Stimulated activated CD8-positive, alpha-beta memory T cell treated with anti-CD3 and anti-CD28 coated beads, Interleukin-4, amount 100 ng/mL, for 1 hour (primary cell): ENCODE measurements at regions not wholly inside any gene's neighbourhood (a gene's known extent, or its start where the extent isn't known, plus 50 kb on each side); places are given as distances from the start of the nearest gene placed in this dataset.

Experiments
- DNase-seq, 2 donors: peaks; one replicate each; pipeline ENCODE4 v3.0.0-alpha.2; 2020; ENCODE audit warnings: low read depth in 2 of 2, low spot score in 1 of 2

DNA sequence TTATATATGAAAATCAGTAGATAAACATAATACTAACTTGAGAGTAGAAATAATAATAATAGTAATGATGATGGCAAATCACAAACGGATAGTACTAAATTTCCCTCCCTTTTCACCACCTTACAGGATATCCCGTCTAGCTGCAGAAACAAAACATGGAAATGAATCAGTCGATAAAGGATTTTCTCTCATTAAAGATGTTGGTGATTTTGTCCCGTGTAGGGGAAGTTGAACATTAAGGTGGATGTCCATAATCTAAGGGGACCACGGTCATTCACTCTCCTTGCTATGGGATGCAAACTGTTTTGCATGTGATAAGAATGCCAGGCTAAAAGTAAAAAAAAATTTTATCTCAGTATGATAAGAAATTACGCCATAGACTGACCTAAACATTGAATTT lies 1027.7 kb upstream of the NR2F2 start:
- DNase-seq: no peak

DNA sequence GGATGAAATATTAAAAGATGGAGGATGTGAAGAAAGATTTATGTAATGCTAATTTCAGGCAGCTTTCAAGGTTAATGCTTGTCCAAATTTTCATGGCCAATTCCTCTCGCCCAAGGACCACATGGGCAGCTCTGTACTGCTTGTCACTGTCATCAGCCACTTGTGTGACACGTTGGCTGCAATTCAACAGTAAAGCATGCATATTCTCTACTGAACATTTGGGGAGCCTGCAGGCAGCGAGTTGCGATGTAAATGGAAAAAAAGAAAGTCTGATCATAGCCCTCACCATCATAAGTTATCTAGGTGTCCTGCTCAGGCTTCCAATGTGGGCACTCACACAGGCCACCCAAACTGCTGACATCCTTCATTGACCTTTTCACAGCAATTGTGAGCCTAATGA lies 1026.8 kb upstream of the NR2F2 start:
- DNase-seq: no peak

- no peak for DNase-seq
These were observed 1026.2 kb upstream of the NR2F2 start for GRCh38 chr15:95304151-95304946.

GRCh38 chr15:95304947-95305400 lies 1025.5 kb upstream of the NR2F2 start:
- DNase-seq: no peak

- no peak for DNase-seq
These were observed 1023.4 kb upstream of the NR2F2 start for GRCh38 chr15:95307115-95307514.

GRCh38 chr15:95319242-95319641 lies 1011.3 kb upstream of the NR2F2 start:
- no peak for DNase-seq

DNA sequence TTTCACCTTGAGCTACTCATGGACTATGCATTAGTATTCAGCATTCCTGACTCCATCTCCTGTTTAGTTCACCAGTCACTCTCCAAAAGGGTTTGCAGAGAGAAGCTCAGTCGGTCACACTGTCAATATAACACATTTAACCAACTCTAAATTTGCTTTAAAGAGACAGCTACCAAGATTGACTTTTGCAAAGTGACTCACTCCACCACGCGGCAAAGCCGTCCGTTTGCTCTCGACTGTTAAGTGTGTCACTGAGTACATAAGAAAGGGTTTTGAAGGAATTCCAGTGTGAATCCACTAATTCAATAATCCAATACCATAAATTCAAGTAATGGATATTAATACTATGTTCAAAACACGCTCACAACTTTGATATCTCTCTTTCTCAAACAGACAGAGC lies 1006.7 kb upstream of the NR2F2 start:
- no peak for DNase-seq

DNA sequence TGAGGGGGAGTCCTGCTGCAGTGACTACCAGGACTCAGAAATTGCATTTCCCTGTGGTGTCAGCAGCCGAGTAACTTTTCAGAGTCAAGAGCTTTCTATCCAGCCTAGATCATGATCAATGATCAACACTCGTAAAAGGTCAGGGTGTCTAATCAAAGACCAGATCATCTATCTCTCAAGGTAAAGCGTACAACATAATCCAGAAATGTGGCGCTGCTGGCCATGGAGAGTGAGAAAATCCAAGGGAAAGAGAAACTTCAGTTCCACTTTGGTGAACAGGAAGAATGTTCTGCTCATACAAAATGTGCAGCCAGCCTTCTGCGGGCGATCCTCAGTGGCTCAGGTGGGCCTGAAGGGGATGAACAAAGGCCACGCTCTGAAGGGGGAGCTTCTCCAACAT lies 1005.8 kb upstream of the NR2F2 start:
- no peak for DNase-seq

GRCh38 chr15:95325763-95326404 lies 1004.6 kb upstream of the NR2F2 start:
- no peak for DNase-seq

DNA sequence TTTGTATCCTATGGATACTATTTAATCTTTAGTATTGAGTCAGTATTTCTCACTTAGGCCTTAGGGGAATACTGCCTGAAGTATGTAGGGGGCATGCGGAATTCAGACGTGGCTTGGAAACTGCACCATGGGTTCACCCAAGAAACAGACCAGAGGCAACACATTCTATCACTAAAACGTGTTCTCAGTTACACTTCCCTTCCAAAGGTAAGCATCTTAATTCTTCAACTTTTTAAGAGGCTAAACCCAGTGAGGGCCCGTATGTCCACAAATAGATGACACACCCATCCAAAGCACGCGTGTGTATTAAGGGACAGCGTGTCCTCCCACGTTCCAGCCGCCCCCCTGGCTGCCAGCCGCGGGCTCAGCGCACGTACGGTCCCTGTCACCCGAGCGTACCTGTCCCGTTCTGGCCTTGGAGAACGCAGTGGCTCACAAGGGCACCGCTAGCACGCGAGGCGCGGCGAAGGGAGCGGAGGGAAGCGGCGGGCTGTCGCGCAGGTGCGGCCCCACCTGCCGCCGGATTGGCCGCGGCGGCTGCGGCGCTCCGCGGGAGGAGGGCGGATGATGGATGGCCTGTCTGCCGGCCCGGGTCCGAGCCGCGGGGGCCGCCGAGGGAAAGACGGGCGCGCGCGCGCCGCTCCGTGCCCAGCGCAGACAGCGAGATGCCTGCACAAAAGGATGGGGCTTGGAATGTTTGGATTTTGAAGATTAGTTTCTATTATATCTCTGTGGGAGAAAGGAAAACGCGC lies 1003.9 kb upstream of the NR2F2 start:
- DNase-seq: no peak

DNA sequence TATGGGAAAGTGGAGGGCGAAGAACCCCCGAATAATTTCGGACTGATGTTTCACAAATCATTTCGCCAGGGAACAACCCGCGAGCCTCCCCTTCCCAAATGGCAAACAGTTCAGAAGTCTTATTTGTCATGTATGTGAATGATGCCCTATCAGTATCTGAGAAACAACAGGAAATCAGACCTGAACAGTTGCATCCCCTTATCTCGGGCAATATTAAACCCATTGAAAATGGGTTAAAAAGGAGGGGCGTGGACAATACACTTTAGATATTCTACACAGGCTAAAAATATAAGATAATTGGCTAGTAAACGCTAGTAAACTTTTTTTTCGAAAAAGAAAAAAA lies 1003.3 kb upstream of the NR2F2 start:
- DNase-seq: no peak

GRCh38 chr15:95327661-95328060 lies 1002.8 kb upstream of the NR2F2 start:
- DNase-seq: no peak

- DNase-seq: no peak
These were observed 1001.9 kb upstream of the NR2F2 start for GRCh38 chr15:95328559-95328958.

- no peak for DNase-seq
These were observed 1001.1 kb upstream of the NR2F2 start for GRCh38 chr15:95329362-95329761.

DNA sequence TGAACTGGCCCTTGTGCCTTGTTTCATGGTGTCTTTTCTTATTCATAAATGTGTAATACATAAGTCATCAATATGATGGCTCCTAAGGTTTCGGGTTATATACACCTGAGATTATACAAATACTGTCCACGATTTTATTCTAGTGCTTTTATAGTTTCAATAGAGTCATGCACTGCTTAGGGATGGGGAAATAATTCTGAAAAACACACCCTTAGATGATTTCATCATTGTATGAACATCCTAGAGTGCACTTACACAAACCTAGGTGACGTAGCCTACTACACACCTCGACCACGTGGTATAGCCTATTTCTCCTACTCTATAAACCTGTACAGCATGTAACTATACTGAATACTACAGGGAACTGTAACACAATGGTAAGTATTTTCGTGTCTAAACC lies 988.8 kb upstream of the NR2F2 start:
- DNase-seq: no peak

- no peak for DNase-seq
These were observed 984.6 kb upstream of the NR2F2 start for GRCh38 chr15:95345867-95346266.

DNA sequence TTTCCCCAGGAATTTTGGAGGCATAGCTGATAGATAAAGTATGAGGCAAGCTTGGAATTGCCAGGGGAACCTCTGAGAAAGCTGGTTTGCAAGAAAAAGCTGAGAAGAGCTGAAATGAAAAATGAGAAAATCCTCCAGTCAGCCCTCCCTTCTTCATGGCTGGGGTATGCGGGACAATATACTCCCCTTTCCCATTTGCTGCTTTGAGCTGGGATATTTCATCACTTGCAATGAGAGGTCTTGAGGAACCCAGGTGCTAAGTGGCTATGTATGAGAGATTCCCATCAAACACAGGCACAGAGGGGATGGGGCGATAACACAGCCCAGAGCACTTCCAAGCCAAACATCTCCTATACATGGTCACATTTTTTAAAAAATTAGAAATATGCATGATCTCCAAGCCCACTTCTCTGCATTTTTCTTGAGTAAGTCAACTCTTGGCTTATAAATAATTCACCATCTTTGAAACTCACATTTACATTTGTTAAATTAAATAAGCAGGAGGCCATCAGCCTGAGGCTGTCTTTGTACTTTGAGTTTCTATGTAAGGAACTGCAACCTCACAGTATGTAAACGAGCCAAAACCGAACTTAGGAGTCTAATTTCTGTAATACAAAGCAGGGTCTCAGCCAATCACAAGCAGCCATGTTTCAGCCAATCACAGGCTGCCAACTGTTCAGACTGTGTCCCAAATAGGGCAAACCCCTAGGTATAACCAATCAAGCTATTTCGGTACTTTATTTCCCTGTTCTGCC lies 983.6 kb upstream of the NR2F2 start:
- DNase-seq: no peak

DNA sequence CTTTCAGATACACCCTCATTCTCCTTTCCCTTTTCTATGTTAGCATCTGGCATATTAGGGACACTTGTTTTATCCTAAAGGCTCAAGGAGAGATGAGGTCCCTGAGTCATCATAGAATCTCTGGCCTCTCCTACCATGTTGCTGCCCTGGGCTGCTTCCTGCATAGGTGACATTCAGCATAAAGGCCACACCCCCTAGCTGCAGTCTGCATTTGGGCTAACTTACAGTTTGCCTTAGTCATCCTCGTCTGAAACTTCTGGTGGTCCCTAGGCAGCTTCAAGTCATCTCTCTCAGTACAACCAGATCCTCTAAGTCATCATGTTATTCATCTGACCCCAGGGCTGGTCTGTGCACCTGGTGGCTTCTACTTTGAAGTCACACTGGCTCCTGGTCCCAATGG lies 982.7 kb upstream of the NR2F2 start:
- no peak for DNase-seq

- no peak for DNase-seq
These were observed 979.6 kb upstream of the NR2F2 start for GRCh38 chr15:95350908-95351307.

GRCh38 chr15:95352631-95353187 lies 977.8 kb upstream of the NR2F2 start:
- DNase-seq: no peak

- no peak for DNase-seq
These were observed 977.0 kb upstream of the NR2F2 start for GRCh38 chr15:95353512-95353911.
